ENCODE measurements at regions not wholly inside any gene's neighbourhood (a gene's known extent, or its start where the extent isn't known, plus 50 kb on each side); places are given as distances from the start of the nearest gene placed in this dataset.

GRCh38 chr12:77406219-77406905 is 341.0 kb upstream of the E2F7 start:
- DNase-seq (ENCODE audit: low read depth in 2 of 2) = no peak

- no peak for DNase-seq (ENCODE audit: low read depth in 2 of 2)
Measured at GRCh38 chr12:77402716-77403115, 337.3 kb upstream of the E2F7 start.

DNA sequence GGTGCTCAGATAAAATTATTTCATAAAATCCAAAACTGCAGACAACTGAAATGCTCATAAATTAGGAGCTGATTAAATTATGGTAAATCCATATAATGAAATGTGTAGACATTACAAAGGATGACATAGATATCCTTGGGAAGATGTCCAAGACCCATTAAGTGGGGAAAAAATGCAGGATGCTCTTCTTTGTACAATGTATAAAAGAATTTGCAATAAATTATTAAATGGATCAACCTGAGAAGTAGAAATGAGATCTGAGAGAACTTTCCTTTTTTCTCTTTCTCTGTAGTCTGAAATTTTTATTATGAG is 336.4 kb upstream of the E2F7 start:
- no peak for DNase-seq (ENCODE audit: low read depth in 2 of 2)

- DNase-seq (ENCODE audit: low read depth in 2 of 2) = no peak
Measured at GRCh38 chr12:77401064-77401769, 335.8 kb upstream of the E2F7 start.

DNA sequence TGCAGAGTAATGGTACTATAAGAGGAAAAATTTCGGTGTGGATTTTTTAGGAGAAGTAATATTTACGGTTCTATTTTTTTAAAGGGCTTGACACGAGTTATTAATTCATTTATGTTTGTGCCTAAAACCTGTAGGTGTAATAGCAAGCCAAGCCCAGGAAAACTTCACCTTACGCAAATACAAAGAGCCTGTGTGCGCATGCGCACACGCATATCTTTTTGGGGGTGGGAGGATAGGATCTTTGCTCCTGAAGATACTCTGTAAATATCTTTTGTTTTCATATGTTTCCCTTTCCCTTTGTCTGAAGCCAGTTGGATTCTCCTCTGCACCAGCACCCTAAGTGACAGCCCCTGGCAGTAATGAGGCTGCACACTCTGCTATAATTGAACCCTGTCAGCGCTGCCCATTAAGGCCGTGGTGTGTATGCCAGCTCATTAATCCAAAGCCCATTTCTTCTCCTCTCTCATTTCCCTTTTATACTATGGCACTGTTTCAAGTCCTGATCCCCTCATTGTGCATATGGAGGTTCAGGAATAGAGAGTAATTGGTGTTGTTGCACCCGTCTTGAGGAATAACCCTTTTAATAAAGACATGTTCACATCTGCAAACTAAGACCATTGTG is 327.2 kb upstream of the E2F7 start:
- no peak for DNase-seq (ENCODE audit: low read depth in 2 of 2)

- no peak for DNase-seq (ENCODE audit: low read depth in 2 of 2)
Measured at GRCh38 chr12:77388445-77389265, 323.3 kb upstream of the E2F7 start.

DNA sequence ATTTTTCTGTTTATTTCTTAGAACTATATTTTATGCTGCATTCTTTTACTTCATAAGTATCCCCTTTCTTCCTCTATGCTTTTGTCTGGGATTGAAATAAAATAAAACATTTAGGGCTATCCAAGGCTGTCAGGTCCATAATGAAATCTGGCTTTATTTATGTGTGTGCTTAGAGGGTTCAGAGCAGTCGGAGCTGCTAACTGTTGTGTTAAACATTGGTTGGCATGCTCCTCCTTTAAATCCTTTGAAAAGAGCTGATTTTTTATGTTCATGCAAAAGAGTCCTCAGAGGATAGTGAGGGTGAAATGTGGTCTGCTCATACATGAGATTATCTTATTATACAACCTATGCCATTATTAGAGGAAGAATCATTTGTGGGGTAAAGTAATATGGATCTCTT is 322.3 kb upstream of the E2F7 start:
- no peak for DNase-seq (ENCODE audit: low read depth in 2 of 2)

DNA sequence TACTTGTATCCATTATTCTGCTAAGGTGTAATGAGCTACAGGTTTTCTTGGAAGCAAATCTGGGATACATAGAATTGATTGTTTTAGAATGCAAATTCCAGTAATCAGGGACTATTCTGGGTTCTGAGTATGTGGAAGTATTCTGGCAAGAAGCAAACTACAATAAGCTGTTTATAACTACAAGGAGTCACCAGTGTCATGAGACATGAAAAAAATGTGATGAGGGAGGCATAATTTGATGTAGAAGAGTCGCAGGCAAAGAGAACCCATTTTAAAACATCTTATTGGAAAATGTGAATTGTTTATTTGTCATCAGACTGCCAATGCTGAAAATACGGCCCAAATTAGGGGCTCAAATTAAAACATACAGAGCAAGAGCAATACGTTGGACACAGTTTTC is 321.8 kb upstream of the E2F7 start:
- DNase-seq (ENCODE audit: low read depth in 2 of 2) = no peak

DNA sequence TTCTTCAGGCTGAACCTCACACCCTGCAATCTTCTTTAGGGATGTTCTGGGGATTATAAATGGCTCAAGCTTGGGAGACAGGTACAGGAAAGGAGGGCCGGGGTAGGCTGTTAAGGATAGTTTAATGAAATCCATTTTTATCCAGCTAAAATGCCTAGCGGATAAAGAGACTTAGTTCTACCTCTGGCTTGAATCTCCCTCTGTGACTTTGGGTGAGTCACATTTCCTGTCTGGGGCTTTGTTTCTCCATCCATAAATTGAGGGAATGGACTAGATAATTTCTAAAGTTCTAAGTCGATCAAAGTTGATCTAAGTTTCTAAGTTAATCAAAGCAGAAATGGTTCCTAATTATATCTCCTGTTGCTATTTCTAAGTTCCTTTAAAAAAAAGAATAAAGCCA is 319.6 kb upstream of the E2F7 start:
- no peak for DNase-seq (ENCODE audit: low read depth in 2 of 2)

DNA sequence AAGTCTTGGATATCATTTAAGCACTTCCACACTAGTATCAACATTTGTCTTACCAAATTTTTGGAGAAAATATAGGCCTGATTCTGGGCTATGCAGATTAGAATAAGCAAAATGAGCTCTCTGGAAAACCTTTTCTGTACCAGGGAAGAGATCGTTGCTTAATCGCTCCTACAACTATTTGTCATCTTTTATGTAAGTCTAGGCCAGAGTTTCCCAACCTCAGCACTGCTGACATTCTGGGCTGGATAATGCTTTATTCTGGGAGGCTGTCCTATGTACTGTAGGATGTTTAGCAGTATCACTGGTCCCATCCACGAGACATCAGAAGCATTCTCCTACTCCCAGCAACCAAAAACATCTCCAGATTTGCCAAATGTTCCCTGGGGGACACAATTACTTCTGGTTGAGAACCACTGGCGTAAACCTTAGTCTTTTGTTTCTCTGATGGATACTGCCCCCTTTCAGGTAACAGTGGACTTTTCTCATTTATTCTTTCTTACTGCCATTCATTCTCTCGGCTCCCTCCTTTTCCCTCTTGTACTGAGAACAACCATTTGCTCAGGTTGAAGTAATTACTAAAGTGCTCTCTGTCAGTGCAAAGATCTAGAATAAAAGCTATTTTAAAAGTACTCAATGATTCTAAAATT is 316.9 kb upstream of the E2F7 start:
- DNase-seq (ENCODE audit: low read depth in 2 of 2) = no peak

GRCh38 chr12:77377622-77378021 is 312.3 kb upstream of the E2F7 start:
- no peak for DNase-seq (ENCODE audit: low read depth in 2 of 2)

DNA sequence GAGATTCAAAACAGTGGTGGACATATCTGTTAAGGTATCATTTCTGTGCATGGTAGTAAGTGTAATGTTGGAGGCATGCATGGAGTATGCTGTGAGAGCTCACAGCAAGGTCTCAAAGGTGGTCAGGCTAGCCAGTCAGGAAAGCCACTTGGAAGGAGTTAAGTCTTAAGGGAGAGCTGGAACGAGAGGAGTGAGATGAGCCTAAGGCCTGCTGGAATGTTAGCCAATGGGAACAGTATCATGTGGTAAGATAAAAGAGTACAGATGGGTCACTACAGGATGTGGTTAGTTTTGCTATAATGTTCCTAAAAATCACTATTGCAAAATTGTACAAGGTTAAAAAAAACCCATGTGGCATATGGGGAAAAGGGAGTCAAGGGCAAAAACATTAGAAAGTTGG is 311.7 kb upstream of the E2F7 start:
- DNase-seq (ENCODE audit: low read depth in 2 of 2) = no peak

GRCh38 chr12:77374673-77375072 is 309.3 kb upstream of the E2F7 start:
- DNase-seq (ENCODE audit: low read depth in 2 of 2) = no peak

GRCh38 chr12:77372494-77372893 is 307.1 kb upstream of the E2F7 start:
- DNase-seq (ENCODE audit: low read depth in 2 of 2) = no peak

GRCh38 chr12:77372026-77372425 is 306.7 kb upstream of the E2F7 start:
- no peak for DNase-seq (ENCODE audit: low read depth in 2 of 2)

DNA sequence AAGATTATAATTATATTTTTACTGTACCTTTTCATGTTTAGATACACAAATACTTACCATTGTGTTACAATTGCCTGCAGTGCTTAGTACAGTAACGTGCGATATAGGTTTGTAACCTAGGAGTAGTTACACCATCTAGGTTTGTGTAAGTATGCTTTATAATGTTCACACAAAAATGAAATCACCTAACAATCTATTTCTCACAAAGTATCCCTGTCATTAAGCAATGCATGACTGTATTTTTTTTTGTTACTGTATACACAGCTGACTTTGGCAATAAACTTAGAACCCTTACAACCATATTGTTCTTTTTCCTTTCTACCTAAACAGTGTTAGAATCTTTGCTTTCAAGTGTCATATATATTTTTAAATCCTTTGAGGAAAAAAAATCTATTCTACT is 303.0 kb upstream of the E2F7 start:
- no peak for DNase-seq (ENCODE audit: low read depth in 2 of 2)

DNA sequence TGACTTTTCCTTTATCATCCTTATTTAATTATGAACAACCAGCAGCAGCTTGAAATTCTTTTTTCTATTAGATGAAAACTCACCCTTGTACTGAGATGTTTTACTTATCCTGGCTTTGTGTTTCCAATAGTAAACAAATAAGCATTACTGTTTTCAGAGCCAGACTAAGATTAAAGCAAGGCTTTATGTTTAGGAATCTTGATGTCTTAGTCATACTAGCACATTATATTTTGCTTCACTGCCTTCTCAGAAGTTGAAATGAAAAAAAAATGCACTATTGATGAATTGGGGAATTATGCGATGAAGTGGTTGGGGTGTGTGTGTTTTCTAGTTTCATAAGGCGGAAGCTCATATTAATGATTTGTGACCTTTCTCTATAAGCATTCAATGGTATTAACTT is 301.2 kb upstream of the E2F7 start:
- no peak for DNase-seq (ENCODE audit: low read depth in 2 of 2)

DNA sequence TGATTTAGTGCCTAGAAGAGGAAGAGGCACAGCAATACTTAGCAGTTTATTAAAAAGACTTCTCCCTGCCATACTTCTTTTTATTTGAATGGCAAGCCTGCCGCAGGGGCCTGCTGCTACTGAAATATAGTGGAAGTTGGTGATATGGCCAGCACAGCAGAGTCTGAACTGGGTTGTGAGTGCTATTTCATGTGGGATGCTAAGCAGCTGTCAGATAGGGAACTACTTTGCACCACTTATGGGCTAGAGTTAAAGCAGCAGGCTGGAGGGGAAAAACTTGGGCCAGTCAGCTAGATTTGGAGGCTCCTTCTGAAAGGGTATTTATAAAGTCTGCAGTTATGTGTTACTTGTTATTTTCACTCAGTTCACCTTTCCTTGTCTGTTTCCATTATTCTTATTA is 299.0 kb upstream of the E2F7 start:
- DNase-seq (ENCODE audit: low read depth in 2 of 2) = no peak

DNA sequence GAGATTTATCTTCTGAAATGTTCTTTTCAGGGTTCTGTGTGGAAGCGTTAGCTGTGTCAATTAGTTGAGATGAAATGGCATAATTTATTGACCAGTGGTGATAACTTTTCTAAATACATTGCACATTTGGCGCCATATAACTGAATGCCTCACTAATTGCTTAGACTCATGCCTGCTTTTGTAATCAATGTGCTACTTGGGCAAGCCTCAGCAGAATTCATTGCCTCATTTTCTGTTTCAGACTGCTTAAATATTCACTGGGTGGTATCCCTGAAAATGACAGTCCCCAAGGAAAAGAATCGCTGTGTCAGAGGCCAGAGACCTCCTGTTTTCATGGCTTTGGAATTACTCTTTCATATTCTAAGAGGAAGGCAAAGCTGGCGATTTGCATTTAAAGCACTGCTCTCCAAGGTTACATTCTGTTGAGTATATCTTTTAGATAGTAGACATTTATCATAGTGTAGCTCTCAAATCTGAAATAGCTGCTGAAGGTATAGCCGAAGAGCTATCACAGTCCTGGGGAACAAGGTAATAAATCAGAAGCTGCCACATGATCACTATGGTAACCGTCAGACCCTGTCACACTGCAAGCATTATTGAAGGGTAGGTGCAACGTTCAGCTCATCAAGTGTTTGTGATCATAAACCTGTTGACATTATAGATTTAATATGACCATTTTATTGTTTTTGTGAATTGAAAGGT is 297.3 kb upstream of the E2F7 start:
- DNase-seq (ENCODE audit: low read depth in 2 of 2) = no peak

GRCh38 chr12:77357655-77358054 is 292.3 kb upstream of the E2F7 start:
- DNase-seq (ENCODE audit: low read depth in 2 of 2) = no peak

- no peak for DNase-seq (ENCODE audit: low read depth in 2 of 2)
Measured at GRCh38 chr12:77354766-77355362, 289.5 kb upstream of the E2F7 start.

Measured in stimulated activated CD8-positive, alpha-beta memory T cell treated with anti-CD3 and anti-CD28 coated beads, Interleukin-2, amount 100 ng/mL, for 48 hours (primary cell).